ENCODE measurements at regions not wholly inside any gene's neighbourhood (a gene's known extent, or its start where the extent isn't known, plus 50 kb on each side); places are given as distances from the start of the nearest gene placed in this dataset.

DNA sequence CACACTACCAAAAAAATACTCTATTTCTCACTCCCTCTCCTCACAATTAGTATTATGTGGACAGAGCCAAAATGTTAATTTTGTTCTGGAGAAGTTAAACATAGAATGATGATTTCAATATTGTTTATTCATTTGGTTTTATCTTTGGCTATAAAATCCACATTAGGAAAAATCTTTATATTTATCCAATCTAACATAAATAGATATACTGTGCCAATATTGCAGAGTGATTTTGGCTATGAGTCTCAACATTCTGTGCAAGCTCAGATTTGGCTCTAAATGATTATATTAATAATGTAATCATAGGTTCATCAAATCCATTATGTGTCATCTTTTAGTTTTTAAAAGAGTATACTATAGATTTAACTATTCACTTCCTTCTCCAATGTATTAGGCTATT, 667.5 kb upstream of the CHORDC1 start:
- Mint-ChIP-seq H3K36me3 (ENCODE audit: low read depth) (no peaks in the 10 kb centered on the region), H3K9me3 (no peaks in the 10 kb centered on the region), H3K4me3 (no peak overlapping the region), H3K27ac (no peak overlapping the region), H3K27me3 (no peaks in the 10 kb centered on the region), H3K4me1 (no peaks in the 10 kb centered on the region)
- no peak for DNase-seq
- intact Hi-C loops (cut with micrococcal nuclease), result no loop called here

DNA sequence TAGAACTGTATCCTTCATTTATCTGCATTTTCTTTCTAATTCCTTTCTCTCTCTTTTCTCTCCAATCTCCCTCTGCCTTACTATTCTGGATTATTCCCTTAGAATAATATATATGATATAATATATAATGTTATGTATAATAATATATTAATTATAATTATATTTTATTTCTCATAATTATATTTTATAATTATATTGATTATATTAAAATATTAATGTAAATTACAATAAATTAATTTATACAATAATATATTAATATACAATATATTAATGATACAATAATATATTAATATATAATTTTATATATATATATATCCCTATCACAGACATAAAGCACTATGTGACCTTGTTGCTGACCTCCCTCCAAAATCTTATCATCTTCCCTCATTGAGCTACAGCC, 661.3 kb upstream of the CHORDC1 start:
- DNase-seq, result no peak
- intact Hi-C loops (cut with micrococcal nuclease), result no loop called here

DNA sequence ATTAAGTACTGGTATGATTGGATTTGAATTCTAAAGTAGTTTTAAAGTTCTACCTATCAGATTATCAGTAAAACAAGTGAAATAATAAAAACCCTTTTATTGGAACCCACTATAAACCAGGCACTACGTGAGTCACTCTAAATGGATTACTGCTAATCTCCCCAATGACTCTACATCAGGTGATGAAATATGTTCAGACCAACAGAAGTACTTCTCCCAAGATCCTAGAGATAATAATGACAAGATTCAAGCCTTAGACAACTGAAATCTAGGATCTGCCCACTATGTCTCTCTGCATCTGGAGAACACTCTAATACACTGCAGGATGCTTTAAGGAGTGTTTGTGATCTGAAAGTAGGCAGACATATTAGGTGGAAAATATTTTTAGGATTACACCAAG, 652.1 kb upstream of the CHORDC1 start:
- intact Hi-C loops (cut with micrococcal nuclease), result no loop called here
- Mint-ChIP-seq H3K9me3 (peaks cover 10% of the 10 kb centered on the region), H3K27me3 (no peaks in the 10 kb centered on the region), H3K4me3 (no peak overlapping the region), H3K27ac (no peak overlapping the region), H3K4me1 (no peaks in the 10 kb centered on the region), H3K36me3 (ENCODE audit: low read depth) (no peaks in the 10 kb centered on the region)
- DNase-seq, result no peak

More for the DNA sequence above, 661.3 kb upstream of the CHORDC1 start:
- Mint-ChIP-seq H3K4me3 (no peak overlapping the region), H3K27me3 (no peaks in the 10 kb centered on the region), H3K36me3 (ENCODE audit: low read depth) (no peaks in the 10 kb centered on the region), H3K9me3 (peaks cover 11% of the 10 kb centered on the region), H3K4me1 (no peaks in the 10 kb centered on the region), H3K27ac (no peak overlapping the region)

DNA sequence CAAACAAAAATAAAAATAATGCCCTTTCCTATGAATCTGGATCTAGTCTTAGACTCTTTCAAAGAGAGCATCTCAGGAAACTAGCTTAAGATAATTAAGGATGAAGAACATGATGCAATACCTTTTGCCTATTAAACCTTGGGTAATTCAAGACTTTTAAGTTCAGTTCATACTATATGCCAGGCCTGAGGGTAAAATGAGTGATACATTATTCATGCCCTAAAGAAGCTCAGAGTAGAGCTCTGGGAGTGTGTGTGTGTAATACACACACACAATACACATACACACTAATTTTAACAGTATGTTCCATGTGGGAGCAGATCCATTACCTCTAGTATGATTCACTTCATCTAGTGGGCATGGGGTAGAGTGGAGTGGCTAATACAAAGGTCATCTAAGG, 651.4 kb upstream of the CHORDC1 start:
- no peak overlapping the region for H3K27ac Mint-ChIP-seq
- DNase-seq, result no peak
- no peaks in the 10 kb centered on the region for H3K36me3 Mint-ChIP-seq (ENCODE audit: low read depth)
- H3K9me3 Mint-ChIP-seq, result peaks cover 7% of the 10 kb centered on the region
- H3K4me1 Mint-ChIP-seq, result no peaks in the 10 kb centered on the region
- H3K4me3 Mint-ChIP-seq, result no peak overlapping the region
- H3K27me3 Mint-ChIP-seq, result no peaks in the 10 kb centered on the region
- intact Hi-C loops (cut with micrococcal nuclease), result no loop called here

DNA sequence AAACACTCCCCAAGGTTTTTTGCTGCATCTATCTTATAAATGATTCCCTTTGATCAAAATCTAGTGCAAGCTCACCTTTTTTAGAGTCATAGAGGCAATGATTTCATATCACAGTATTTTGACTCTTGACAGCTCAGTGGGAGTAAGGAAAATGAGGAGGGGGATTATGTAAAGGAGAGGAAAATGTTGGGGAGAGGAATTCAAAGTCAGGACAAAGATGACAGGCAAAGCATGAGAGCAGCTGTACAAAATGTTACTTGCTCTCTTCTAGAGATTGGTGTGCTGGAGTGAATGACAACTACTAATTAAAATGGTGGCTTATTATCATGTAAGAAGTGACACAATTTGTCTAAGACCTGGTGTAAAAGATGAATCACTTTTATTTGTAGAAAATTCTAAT, 644.6 kb upstream of the CHORDC1 start:
- H3K27me3 Mint-ChIP-seq, result no peaks in the 10 kb centered on the region
- no peaks in the 10 kb centered on the region for H3K36me3 Mint-ChIP-seq (ENCODE audit: low read depth)
- H3K9me3 Mint-ChIP-seq, result no peaks in the 10 kb centered on the region
- DNase-seq, result no peak
- intact Hi-C loops (cut with micrococcal nuclease), result no loop called here
- no peak overlapping the region for H3K4me3 Mint-ChIP-seq
- no peaks in the 10 kb centered on the region for H3K4me1 Mint-ChIP-seq
- H3K27ac Mint-ChIP-seq, result no peak overlapping the region

DNA sequence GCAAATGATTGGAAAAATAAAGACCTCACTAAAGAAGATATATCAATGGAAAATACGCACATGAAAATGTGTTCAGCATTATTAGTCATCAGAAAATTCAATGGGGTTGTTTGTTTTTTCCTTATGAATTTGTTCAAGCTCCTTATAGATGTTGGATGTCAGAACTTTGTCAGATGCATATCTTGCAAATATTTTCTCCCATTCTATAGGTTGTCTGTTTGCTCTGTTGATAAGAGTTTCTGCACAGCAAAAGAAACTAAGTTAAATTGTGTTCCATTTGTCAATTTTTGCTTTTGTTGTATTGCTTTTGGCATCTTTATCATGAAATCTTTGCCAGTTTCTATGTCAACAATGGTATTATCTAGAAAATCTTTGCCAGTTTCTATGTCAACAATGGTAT, 633.9 kb upstream of the CHORDC1 start:
- Mint-ChIP-seq H3K27me3 (no peaks in the 10 kb centered on the region), H3K4me3 (no peak overlapping the region), H3K4me1 (no peaks in the 10 kb centered on the region), H3K9me3 (peaks cover 8% of the 10 kb centered on the region), H3K27ac (no peak overlapping the region), H3K36me3 (ENCODE audit: low read depth) (no peaks in the 10 kb centered on the region)
- DNase-seq, result no peak
- intact Hi-C loops (cut with micrococcal nuclease), result no loop called here

DNA sequence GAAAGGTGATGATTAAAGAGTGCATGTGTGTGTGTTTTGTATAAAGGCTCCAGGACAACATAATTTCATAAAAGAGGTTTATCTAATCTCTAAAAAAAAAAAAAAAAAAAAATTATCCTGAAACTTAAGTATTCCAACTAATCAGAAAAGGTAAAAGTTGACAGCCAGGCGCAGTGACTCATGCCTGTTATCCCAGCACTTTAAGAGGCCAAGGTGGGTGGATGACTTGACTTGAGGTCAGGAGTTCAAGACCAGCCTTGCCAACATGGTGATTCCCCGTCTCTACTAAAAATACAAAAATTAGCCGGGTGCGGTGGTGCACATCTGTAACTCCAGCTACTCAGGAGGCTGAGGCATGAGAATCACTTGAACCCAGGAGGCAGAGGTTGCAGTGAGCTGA, 632.7 kb upstream of the CHORDC1 start:
- intact Hi-C loops (cut with micrococcal nuclease), result no loop called here
- Mint-ChIP-seq H3K36me3 (ENCODE audit: low read depth) (no peaks in the 10 kb centered on the region), H3K9me3 (peaks cover 8% of the 10 kb centered on the region), H3K27me3 (no peaks in the 10 kb centered on the region), H3K27ac (no peak overlapping the region), H3K4me1 (no peaks in the 10 kb centered on the region), H3K4me3 (no peak overlapping the region)
- no peak for DNase-seq

DNA sequence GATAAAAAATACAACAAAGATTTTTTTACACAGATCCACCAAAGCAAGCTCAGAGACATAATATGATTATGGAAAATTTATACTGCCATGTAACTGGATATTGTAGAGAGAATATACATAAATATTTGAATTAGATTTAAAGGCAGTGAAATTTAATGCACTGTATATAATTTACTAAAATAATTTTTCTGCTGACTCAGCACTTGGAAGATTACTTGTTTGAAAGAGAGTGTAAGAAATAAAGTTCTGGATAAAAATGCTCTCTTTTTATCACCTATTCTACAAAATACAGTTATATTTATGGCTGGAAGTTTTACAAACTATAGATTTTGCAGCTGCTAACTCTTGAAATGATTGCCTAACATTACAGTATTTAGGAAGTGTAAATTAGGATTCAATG, 628.3 kb upstream of the CHORDC1 start:
- Mint-ChIP-seq H3K4me3 (no peak overlapping the region), H3K36me3 (ENCODE audit: low read depth) (no peaks in the 10 kb centered on the region), H3K9me3 (no peaks in the 10 kb centered on the region), H3K27me3 (no peaks in the 10 kb centered on the region), H3K4me1 (no peaks in the 10 kb centered on the region), H3K27ac (no peak overlapping the region)
- intact Hi-C loops (cut with micrococcal nuclease), result no loop called here
- no peak for DNase-seq

DNA sequence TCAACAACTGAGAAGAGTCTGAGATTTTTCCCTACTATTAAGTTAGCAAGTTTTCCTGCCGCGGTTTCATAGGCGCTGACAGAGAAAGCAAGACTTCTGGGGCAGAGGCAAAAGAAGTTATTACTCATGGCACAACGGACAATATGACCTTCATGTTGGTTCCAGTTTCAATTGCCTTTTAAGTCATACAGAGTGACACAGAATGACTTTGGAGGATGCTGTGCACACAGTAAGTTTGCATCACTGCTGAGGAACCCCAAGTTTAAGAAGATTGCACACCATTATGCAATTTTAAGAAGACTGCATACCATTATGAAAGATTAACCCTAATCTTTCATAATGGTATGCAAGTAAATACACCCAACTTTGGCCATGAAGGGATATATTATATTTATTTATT, 626.5 kb upstream of the CHORDC1 start:
- DNase-seq, result no peak
- no peak overlapping the region for H3K27ac Mint-ChIP-seq
- H3K9me3 Mint-ChIP-seq, result no peaks in the 10 kb centered on the region
- H3K27me3 Mint-ChIP-seq, result no peaks in the 10 kb centered on the region
- intact Hi-C loops (cut with micrococcal nuclease), result no loop called here
- H3K36me3 Mint-ChIP-seq (ENCODE audit: low read depth), result no peaks in the 10 kb centered on the region
- no peaks in the 10 kb centered on the region for H3K4me1 Mint-ChIP-seq
- no peak overlapping the region for H3K4me3 Mint-ChIP-seq

GRCh38 chr11:90847268-90847886, 624.5 kb upstream of the CHORDC1 start:
- Mint-ChIP-seq H3K9me3 (no peaks in the 10 kb centered on the region), H3K27ac (no peak overlapping the region), H3K4me3 (no peak overlapping the region), H3K27me3 (no peaks in the 10 kb centered on the region), H3K4me1 (no peaks in the 10 kb centered on the region), H3K36me3 (ENCODE audit: low read depth) (no peaks in the 10 kb centered on the region)
- DNase-seq, result no peak
- intact Hi-C loops (cut with micrococcal nuclease), result no loop called here

DNA sequence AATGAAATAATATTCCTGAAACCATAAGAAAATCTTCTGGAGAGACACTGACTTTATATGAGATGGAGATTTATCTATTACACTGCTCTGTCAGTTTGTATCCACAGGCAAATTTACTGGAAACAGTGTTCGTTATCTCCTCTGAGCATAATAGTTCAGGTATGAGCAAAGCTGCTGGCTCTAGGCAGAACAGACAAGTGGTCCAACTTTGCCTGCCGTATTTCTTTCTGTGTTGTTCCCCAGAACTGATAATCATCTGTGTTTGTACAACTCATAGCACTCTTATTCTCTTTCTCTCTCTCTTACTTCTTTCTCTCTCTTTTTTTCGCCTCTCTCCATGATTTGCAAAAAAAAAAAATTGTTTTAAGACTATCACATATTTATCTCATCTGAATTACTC, 623.8 kb upstream of the CHORDC1 start:
- Mint-ChIP-seq H3K4me1 (no peaks in the 10 kb centered on the region), H3K36me3 (ENCODE audit: low read depth) (no peaks in the 10 kb centered on the region), H3K9me3 (no peaks in the 10 kb centered on the region), H3K4me3 (no peak overlapping the region), H3K27me3 (no peaks in the 10 kb centered on the region), H3K27ac (no peak overlapping the region)
- intact Hi-C loops (cut with micrococcal nuclease), result no loop called here
- no peak for DNase-seq

GRCh38 chr11:90845799-90846198, 623.0 kb upstream of the CHORDC1 start:
- no peak for DNase-seq
- Mint-ChIP-seq H3K9me3 (no peaks in the 10 kb centered on the region), H3K27ac (no peak overlapping the region), H3K4me1 (no peaks in the 10 kb centered on the region), H3K36me3 (ENCODE audit: low read depth) (no peaks in the 10 kb centered on the region), H3K27me3 (no peaks in the 10 kb centered on the region), H3K4me3 (no peak overlapping the region)
- intact Hi-C loops (cut with micrococcal nuclease), result no loop called here

DNA sequence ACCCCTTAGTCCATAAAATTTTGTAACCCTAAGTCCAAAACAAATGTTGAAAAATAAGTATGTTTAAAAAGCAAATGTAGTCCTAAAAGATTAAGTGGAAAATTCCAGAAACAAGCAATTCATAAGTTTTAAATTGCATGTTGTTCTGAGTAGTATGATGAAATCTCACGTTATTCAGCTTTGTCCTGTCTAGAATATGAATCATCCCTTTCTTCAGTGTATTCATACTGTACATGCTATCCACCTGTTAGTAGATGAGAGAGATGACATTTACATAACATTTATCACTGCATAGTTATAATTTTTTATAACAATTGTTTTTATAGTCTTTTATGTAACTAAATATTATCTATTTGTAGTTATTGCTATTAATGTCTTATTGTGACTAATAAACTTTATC, 622.3 kb upstream of the CHORDC1 start:
- Mint-ChIP-seq H3K9me3 (no peaks in the 10 kb centered on the region), H3K4me3 (no peak overlapping the region)

GRCh38 chr11:90844041-90844440, 621.2 kb upstream of the CHORDC1 start:
- intact Hi-C loops (cut with micrococcal nuclease), result no loop called here
- Mint-ChIP-seq H3K4me1 (no peaks in the 10 kb centered on the region), H3K27ac (no peak overlapping the region), H3K27me3 (no peaks in the 10 kb centered on the region), H3K36me3 (ENCODE audit: low read depth) (no peaks in the 10 kb centered on the region), H3K9me3 (no peaks in the 10 kb centered on the region), H3K4me3 (no peak overlapping the region)
- DNase-seq, result no peak

More for the DNA sequence above, 622.3 kb upstream of the CHORDC1 start:
- no peaks in the 10 kb centered on the region for H3K27me3 Mint-ChIP-seq
- DNase-seq, result no peak
- intact Hi-C loops (cut with micrococcal nuclease), result no loop called here
- no peak overlapping the region for H3K27ac Mint-ChIP-seq
- no peaks in the 10 kb centered on the region for H3K4me1 Mint-ChIP-seq
- H3K36me3 Mint-ChIP-seq (ENCODE audit: low read depth), result no peaks in the 10 kb centered on the region

- Mint-ChIP-seq H3K27me3 (no peaks in the 10 kb centered on the region), H3K9me3 (no peaks in the 10 kb centered on the region), H3K27ac (no peak overlapping the region), H3K36me3 (ENCODE audit: low read depth) (no peaks in the 10 kb centered on the region), H3K4me1 (no peaks in the 10 kb centered on the region), H3K4me3 (no peak overlapping the region)
- intact Hi-C loops (cut with micrococcal nuclease), result no loop called here
- no peak for DNase-seq
These were observed 619.8 kb upstream of the CHORDC1 start for GRCh38 chr11:90842681-90843080.

Measured in activated CD4-positive, alpha-beta T cell treated with anti-CD3 and anti-CD28 coated beads, Interleukin-2, amount 10 ng/mL, durations not matched to agents 24 days and 14 days (primary cell).